Stimulated activated CD8-positive, alpha-beta memory T cell treated with anti-CD3 and anti-CD28 coated beads, Interleukin-4, amount 100 ng/mL, for 4 hours (primary cell): ENCODE measurements at regions not wholly inside any gene's neighbourhood (a gene's known extent, or its start where the extent isn't known, plus 50 kb on each side); places are given as distances from the start of the nearest gene placed in this dataset.

Source experiments
- DNase-seq, 2 donors: peaks; one replicate each; pipeline ENCODE4 v3.0.0-alpha.2; 2020; ENCODE audit warnings: low read depth in 2 of 2, low spot score in 1 of 2

- DNase-seq: no peak
Measured at GRCh38 chr10:128945398-128945797, 521.6 kb upstream of the MGMT start.

DNA sequence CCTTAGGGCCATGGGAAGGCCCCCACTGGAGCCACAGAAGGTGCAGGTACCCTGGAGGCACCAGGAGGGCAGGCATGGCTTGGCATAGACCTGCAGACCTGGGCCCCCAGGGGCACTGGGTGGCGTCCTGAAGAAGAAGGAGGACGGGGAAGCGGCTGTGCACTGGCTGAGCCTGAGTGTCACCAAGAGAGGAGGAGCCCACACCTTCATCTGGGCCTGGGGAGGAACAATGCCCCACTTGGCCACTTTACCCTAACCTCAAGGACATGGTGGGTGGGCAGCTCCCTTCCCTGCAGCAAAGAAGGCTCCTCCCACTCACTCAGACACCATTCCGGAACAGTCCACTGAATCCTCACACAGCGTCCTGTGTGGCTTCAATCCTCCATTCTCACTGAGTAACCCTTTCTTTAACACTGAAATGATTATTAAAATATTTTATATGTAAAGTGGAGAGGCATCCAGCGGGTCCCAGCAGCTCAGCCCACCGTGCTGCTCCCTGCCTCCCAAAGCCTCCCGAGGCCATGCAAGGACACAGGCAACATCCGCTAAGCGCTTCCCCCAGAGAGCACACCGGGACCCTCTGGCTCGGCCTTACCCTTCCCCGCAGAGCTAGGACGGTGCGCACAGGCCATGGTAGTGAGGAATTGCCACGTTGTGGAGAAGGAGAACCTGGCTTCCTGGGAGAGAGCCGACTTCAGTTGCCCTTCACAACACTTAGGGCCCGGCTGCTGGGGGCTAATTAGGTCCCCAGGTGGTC lies 516.7 kb upstream of the MGMT start:
- DNase-seq: no peak

DNA sequence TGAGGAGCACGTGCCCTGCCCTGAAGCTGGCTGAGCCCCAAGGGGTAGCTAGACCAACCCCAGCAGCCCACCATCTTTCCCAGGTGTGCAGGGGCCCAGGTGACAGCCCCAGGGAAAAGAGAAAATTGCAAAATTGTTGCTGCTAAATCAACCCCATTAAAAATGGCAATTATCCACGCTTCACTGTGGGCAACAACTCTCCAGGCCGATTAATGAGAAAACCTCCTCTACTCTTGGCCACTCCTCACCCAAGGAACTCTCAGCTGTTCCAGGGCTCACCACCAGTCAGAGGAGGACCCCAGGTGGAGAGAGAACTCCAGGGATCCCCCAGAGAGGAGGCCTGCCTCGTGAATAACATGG lies 516.1 kb upstream of the MGMT start:
- no peak for DNase-seq

- DNase-seq: no peak
Measured at GRCh38 chr10:128952856-128953255, 514.2 kb upstream of the MGMT start.

- DNase-seq: no peak
Measured at GRCh38 chr10:128956149-128956548, 510.9 kb upstream of the MGMT start.

GRCh38 chr10:128957221-128957620 lies 509.8 kb upstream of the MGMT start:
- DNase-seq: no peak

DNA sequence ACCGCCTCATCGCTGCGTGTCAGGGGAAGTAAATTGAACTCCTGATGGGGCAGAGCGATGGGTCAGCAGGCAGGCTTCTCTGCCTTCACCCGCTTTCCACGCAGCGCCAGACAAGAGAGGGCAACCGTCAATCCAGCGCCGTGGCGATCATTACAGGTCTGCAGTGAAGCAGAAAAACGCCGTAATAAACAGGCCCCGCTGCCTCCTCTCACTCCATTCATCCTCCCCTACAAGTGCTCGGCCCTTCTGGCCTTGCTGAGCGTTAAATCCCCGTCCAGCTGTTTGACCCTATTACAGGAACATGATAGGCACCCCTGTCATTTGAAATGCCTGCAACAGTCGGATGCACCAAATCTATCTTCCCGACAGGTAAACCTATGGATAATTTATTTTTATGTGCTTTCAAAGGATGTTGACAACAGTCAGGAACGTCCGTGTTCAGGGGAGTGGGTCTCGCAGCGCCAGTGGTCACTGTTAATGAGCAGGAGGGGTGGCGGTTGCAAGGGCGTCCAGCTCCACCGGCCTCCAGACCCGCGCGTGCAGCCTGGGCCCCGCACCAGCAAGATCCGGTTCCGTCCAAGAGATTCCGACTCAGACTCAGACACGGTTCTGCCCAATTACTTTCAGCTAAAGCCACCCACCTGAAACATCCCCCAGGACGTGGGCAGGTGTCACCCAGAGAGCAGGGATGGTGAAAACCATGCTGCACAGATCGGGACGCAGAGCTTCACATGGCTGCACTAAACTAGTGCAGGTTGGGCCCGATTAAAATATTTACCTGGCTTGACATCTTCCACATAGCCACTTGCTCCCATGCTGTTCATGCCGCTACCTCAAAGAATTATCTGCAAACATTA lies 508.0 kb upstream of the MGMT start:
- DNase-seq: no peak

GRCh38 chr10:128959746-128960145 lies 507.3 kb upstream of the MGMT start:
- DNase-seq: no peak

DNA sequence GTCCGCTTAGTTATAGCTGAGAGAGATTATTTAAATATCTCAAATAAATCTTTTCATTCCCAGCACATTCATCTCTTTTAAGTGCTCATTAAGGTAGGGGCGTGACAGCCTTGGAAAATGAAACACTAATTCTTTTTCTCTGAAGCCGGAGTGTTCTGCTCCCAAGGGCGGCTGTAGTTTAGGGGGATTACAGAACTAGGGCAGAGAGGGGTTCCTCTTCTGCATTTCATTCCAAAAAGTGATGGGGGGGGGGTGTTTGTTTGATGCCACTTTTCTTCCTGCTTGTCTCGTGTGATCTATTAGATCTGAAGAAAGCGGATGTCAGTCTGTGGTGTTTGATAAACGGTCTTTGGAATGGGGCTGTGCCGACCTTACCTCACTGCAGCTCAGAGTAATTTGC lies 506.5 kb upstream of the MGMT start:
- DNase-seq: no peak

GRCh38 chr10:128962182-128962581 lies 504.9 kb upstream of the MGMT start:
- DNase-seq: no peak

- DNase-seq: no peak
Measured at GRCh38 chr10:128963211-128964099, 503.6 kb upstream of the MGMT start.

GRCh38 chr10:128964100-128964403 lies 503.0 kb upstream of the MGMT start:
- DNase-seq: no peak

DNA sequence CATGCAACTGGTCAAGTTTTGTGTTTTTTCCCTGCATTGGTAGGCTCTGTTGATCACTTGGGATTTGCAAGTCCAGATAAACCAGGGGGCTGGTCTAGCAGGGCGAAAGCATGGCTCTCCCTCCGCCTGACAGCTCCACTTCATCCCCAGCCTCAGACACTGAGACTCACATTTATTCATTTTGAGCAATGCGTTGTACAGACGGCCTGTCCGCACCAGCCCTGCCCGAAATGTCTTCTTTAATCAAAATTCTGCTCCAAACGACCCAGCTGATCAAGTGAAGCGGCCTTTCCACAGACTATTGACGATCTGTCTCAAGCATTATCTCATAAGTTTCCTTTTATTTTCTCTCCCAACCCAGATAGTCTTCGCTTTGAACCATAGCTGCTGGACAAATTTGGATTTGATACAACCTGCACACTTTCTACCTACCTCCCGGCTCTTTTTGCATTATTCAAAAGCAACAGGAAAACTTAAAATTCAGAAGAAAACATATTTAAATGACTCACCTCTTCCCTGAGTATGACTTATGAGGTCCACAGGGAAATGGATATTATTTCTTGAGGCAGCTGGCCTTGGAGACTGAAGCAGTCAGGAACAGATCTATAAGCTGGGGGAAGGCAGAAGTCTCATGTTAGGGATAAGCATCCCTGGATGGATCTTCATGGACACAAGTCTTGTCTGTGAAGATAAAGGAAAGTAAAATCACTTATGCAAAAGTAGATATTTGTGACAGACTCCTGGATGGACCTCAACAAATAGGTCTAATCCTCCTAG lies 498.9 kb upstream of the MGMT start:
- no peak for DNase-seq

DNA sequence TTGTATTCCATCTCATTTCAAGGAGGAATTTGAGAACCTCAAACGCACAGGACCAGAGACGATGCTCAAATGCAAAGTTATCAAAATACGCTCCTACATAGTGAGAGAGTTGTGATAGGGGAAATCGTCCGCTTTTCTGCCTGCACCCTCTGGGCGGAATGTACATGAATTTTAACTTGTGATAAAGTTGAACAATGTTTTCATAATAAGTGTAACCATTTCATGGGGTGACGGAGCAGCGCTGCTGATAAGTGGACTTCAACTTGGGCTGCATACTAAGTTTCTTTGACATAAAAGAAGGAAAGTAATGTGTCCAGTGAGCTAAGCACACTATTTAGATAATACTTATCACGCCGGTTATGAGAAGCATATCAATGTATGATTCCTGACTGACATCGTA lies 497.5 kb upstream of the MGMT start:
- DNase-seq: no peak

DNA sequence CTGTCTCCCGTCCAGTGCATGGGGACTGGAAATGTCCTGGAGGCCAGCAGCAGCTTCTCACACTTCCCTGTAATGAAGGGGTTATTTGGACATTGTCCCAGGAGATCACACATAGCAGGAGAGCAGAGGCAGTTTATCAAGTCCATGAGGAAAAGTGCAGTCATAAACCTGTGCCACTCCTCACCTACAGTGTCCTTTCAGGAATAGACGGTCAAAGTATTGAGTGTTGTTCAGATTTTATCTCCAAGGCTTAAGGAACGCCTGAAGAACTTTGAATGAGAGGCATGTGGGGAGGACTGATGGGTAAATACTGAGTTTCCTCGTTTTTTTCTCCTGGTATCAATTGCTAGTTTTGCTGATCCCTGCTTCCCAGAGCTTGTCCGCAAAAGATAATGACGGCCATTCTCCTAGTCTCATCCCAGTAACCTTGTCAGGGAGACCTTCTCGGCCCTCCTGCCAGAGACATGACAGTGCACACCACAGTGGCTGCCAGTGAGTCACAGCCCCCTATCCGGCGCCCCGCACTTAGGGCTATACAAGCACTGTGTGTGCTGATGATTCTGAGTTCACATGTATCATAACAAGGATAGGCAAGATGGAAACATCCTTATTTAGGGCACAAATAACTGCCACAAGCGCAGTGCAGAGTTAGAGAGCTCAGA lies 495.5 kb upstream of the MGMT start:
- DNase-seq: no peak

GRCh38 chr10:128972036-128972405 lies 495.0 kb upstream of the MGMT start:
- DNase-seq: no peak

- no peak for DNase-seq
Measured at GRCh38 chr10:128973221-128973620, 493.8 kb upstream of the MGMT start.

- DNase-seq: no peak
Measured at GRCh38 chr10:128976856-128977255, 490.2 kb upstream of the MGMT start.

- no peak for DNase-seq
Measured at GRCh38 chr10:128978211-128978610, 488.8 kb upstream of the MGMT start.

GRCh38 chr10:128979405-128979804 lies 487.6 kb upstream of the MGMT start:
- no peak for DNase-seq

- DNase-seq: no peak
Measured at GRCh38 chr10:128981251-128981650, 485.8 kb upstream of the MGMT start.
